Type B pancreatic cell (in vitro differentiated cells): ENCODE measurements at regions not wholly inside any gene's neighbourhood (a gene's known extent, or its start where the extent isn't known, plus 50 kb on each side); places are given as distances from the start of the nearest gene placed in this dataset.

Experiments
- DNase-seq: peaks from one replicate; pipeline ENCODE4 v3.0.0; 2021; ENCODE audit warnings: mixed read lengths; ENCODE audit not compliant: unreplicated experiment; ENCODE audit errors: extremely low spot score
- H3K27ac Mint-ChIP-seq: 2 replicates; pipeline ENCODE4 v1.8.0; 2021; ENCODE audit warnings: mild to moderate bottlenecking, mixed read lengths
- H3K27me3 Mint-ChIP-seq: 2 replicates; pipeline ENCODE4 v1.8.0; 2021; ENCODE audit warnings: mixed read lengths
- H3K36me3 Mint-ChIP-seq: 2 replicates; pipeline ENCODE4 v1.8.0; 2021; ENCODE audit warnings: mixed read lengths
- H3K4me1 Mint-ChIP-seq: one replicate; pipeline ENCODE4 v1.8.0; 2021; ENCODE audit warnings: mixed read lengths; ENCODE audit not compliant: unreplicated experiment
- H3K4me3 Mint-ChIP-seq: 2 replicates; pipeline ENCODE4 v1.8.0; 2021; ENCODE audit warnings: mild to moderate bottlenecking, mixed read lengths
- H3K9me3 Mint-ChIP-seq: 2 replicates; pipeline ENCODE4 v1.8.0; 2021; ENCODE audit warnings: mixed read lengths
- CTCF ChIP-seq: fragments of 200-600 bp; sonication (generic); conservative IDR thresholded peaks from 2 replicates; pipeline ENCODE4 v1.5.0; 2021; ENCODE audit warnings: antibody characterized with exemption, mild to moderate bottlenecking

DNA sequence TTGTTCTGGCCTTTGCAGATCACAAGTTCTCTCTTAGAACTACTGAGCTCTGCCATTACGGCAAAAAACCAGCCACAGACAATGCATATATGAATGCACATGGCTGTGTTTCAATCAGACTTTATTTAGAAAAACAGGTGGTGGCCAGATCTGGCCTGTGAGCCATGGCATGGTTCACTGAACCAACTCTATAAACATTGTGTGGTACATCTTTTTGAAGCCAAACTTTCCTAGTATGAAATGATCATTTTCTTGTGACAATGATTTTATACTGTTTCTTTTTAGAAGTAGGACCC, 65.9 kb upstream of the AMZ2 start:
- Mint-ChIP-seq H3K9me3 (no peaks in the 10 kb centered on the region), H3K4me1 (no peaks in the 10 kb centered on the region), H3K27ac (no peak overlapping the region), H3K27me3 (peaks cover 6% of the 10 kb centered on the region), H3K4me3 (no peak overlapping the region), H3K36me3 (no peaks in the 10 kb centered on the region)
- no peak for DNase-seq
- no peak for TF ChIP-seq CTCF

DNA sequence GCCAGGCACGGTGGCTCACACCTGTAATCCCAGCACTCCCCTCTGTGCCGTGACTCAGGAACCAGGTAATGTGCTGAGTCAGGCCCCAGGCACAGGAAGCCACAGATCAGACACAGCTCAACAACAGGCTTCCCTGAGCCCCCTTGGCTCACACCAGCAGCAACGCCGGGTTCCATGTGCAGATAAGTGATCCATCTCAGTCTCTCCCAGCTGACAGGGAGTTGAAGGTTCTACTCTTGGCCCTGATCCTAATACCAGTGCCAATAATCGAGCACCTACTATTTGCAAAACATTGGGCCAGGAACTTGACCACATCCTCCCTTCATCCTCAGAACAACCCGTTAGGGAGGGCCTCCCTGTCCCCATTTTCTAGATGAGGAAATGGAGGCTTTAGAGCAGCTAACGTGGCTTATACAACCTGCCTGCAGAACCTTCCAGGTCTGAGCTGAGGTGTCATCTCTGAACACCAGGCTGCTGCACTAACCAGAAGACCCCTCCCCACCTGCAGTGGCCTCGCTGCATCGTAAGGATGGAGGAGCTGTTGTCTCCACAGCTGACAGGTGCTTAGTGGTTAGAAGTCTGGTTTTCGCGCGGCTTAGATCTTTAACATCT, 64.8 kb upstream of the AMZ2 start:
- H3K4me1 Mint-ChIP-seq = no peaks in the 10 kb centered on the region
- no peak overlapping the region for H3K4me3 Mint-ChIP-seq
- peaks cover 14% of the 10 kb centered on the region for H3K27me3 Mint-ChIP-seq
- no peaks in the 10 kb centered on the region for H3K36me3 Mint-ChIP-seq
- peak; percentile 36 for DNase-seq
- no peak overlapping the region for H3K27ac Mint-ChIP-seq
- TF ChIP-seq CTCF = no peak
- H3K9me3 Mint-ChIP-seq = no peaks in the 10 kb centered on the region

GRCh38 chr17:68184141-68184571, 63.7 kb upstream of the AMZ2 start:
- H3K9me3 Mint-ChIP-seq = no peaks in the 10 kb centered on the region
- no peak for TF ChIP-seq CTCF
- peaks cover 17% of the 10 kb centered on the region for H3K27me3 Mint-ChIP-seq
- H3K27ac Mint-ChIP-seq = peak overlapping the region; percentile 60
- DNase-seq = peak; percentile 57
- no peak overlapping the region for H3K4me3 Mint-ChIP-seq
- H3K36me3 Mint-ChIP-seq = no peaks in the 10 kb centered on the region
- no peaks in the 10 kb centered on the region for H3K4me1 Mint-ChIP-seq

- Mint-ChIP-seq H3K4me1 (no peaks in the 10 kb centered on the region), H3K36me3 (no peaks in the 10 kb centered on the region), H3K27ac (no peak overlapping the region), H3K9me3 (no peaks in the 10 kb centered on the region), H3K27me3 (peaks cover 21% of the 10 kb centered on the region), H3K4me3 (no peak overlapping the region)
- no peak for TF ChIP-seq CTCF
- DNase-seq = no peak
Observed at GRCh38 chr17:68184816-68185436, 62.9 kb upstream of the AMZ2 start.

DNA sequence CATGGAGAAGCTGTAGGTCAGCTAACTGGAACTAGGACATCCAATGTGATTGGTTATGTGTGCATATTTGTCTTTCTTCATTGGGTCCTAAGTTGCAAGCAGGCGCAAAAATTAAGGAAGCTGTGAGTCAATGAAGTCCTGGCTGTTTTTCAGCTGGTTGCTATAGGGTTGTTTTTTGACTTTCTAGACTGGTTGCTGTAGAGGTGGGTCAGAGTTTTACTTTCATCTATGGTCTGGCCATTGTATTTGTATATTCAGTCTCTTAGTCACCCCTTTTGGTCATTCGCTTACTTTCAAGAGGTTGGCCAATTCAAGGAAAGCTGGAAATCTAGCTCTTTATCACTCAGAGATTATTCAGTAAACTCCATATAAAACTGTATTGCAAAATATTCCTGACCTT, 62.0 kb upstream of the AMZ2 start:
- DNase-seq = no peak
- no peaks in the 10 kb centered on the region for H3K4me1 Mint-ChIP-seq
- H3K36me3 Mint-ChIP-seq = no peaks in the 10 kb centered on the region
- no peaks in the 10 kb centered on the region for H3K9me3 Mint-ChIP-seq
- no peak overlapping the region for H3K4me3 Mint-ChIP-seq
- no peak for TF ChIP-seq CTCF
- no peak overlapping the region for H3K27ac Mint-ChIP-seq
- H3K27me3 Mint-ChIP-seq = peaks cover 29% of the 10 kb centered on the region

GRCh38 chr17:68190495-68190894, 57.3 kb upstream of the AMZ2 start:
- Mint-ChIP-seq H3K9me3 (no peaks in the 10 kb centered on the region), H3K4me3 (no peak overlapping the region), H3K36me3 (no peaks in the 10 kb centered on the region), H3K27me3 (peaks cover 69% of the 10 kb centered on the region), H3K4me1 (no peaks in the 10 kb centered on the region), H3K27ac (no peak overlapping the region)
- TF ChIP-seq CTCF = no peak
- no peak for DNase-seq
